ENCODE measurements at regions not wholly inside any gene's neighbourhood (a gene's known extent, or its start where the extent isn't known, plus 50 kb on each side); places are given as distances from the start of the nearest gene placed in this dataset.

GRCh38 chr15:95429345-95429744 lies 901.2 kb upstream of the NR2F2 start:
- Histone ChIP-seq H3K9ac (no peak overlapping the region), H3K79me2 (ENCODE audit: insufficient read depth) (no peaks in the 10 kb centered on the region), H3K4me3 (ENCODE audit: low read depth in 2 of 2, low read length in 1 of 2) (no peak overlapping the region), H3K9me2 (no peaks in the 10 kb centered on the region), H3K36me3 (replicated peaks in 1 of 2; ENCODE audit: control insufficient read depth in 1 of 2, insufficient read depth in 2 of 2, low read length in 1 of 2) (no peaks in the 10 kb centered on the region), H3K9me3 (no peaks in the 10 kb centered on the region), H3K4me2 (no peak overlapping the region), H3K4me1 (ENCODE audit: control insufficient read depth in 1 of 2, insufficient read depth in 2 of 2, low read depth in 1 of 2, low read length in 1 of 2) (no peaks in the 10 kb centered on the region), H4K20me1 (ENCODE audit: insufficient read depth) (no peaks in the 10 kb centered on the region), H3F3A (replicated peaks; ENCODE audit: insufficient read depth) (no peaks in the 10 kb centered on the region), H2AFZ (ENCODE audit: low read depth) (no peak overlapping the region), H3K27me3 (ENCODE audit: insufficient read depth) (no peaks in the 10 kb centered on the region), H3K27ac (ENCODE audit: low read depth in 2 of 2, low read length in 1 of 2) (no peak overlapping the region)
- ChIA-PET CTCF (no interaction called here), POLR2A (no interaction called here)
- TF ChIP-seq EZH2phosphoT487 (IDR thresholded peaks at IDR 0.05; ENCODE audit: borderline replicate concordance, low read depth) = no peak
- no peak for TF ChIP-seq GATA2 (CRISPR knock-in tag; IDR thresholded peaks at IDR 0.05)
- TF ChIP-seq USF2 (IDR thresholded peaks at IDR 0.05; ENCODE audit: borderline replicate concordance, low read depth, low read length) = no peak
- TF ChIP-seq SMC3 (IDR thresholded peaks at IDR 0.05; ENCODE audit: low read depth, low read length) = no peak
- no peak for TF ChIP-seq TEAD4 (IDR thresholded peaks at IDR 0.05; ENCODE audit: borderline replicate concordance, insufficient read depth)
- TF ChIP-seq MXI1 (IDR thresholded peaks at IDR 0.05; ENCODE audit: low read depth, low read length) = no peak
- no peak for DNase-seq
- WGBS (ENCODE audit: low lambda C conversion rate) = 11% methylated on average over 4 of the region's 4 CpGs

GRCh38 chr15:95431518-95431917 lies 899.0 kb upstream of the NR2F2 start:
- no peak for DNase-seq
- no peak overlapping the region for H3K4me2 ChIP-seq
- 2% methylated on average over 1 of the region's 1 CpG for WGBS (ENCODE audit: low lambda C conversion rate)
- H2AFZ ChIP-seq (ENCODE audit: low read depth) = no peak overlapping the region
- H3K36me3 ChIP-seq (replicated peaks in 1 of 2; ENCODE audit: control insufficient read depth in 1 of 2, insufficient read depth in 2 of 2, low read length in 1 of 2) = no peaks in the 10 kb centered on the region
- no peaks in the 10 kb centered on the region for H3K9me2 ChIP-seq
- H3K27me3 ChIP-seq (ENCODE audit: insufficient read depth) = no peaks in the 10 kb centered on the region
- no peaks in the 10 kb centered on the region for H4K20me1 ChIP-seq (ENCODE audit: insufficient read depth)
- ChIA-PET POLR2A (no interaction called here), CTCF (no interaction called here)
- no peak overlapping the region for H3K9ac ChIP-seq
- H3K9me3 ChIP-seq = no peaks in the 10 kb centered on the region; the same call in 1 of the 2 replicates
- H3K4me1 ChIP-seq (ENCODE audit: control insufficient read depth in 1 of 2, insufficient read depth in 2 of 2, low read depth in 1 of 2, low read length in 1 of 2) = no peaks in the 10 kb centered on the region
- TF ChIP-seq MXI1 (IDR thresholded peaks at IDR 0.05; ENCODE audit: low read depth, low read length) (no peak), EP300 (IDR thresholded peaks at IDR 0.05; ENCODE audit: borderline replicate concordance in 1 of 2, low read depth in 1 of 2, low read length in 1 of 2) (no peak), CHD2 (IDR thresholded peaks at IDR 0.05; ENCODE audit: low read length, partially characterized antibody) (no peak), FOXM1 (IDR thresholded peaks at IDR 0.05; ENCODE audit: low read depth) (no peak), NRF1 (IDR thresholded peaks at IDR 0.05; ENCODE audit: low read depth, low read length) (no peak), EZH2phosphoT487 (IDR thresholded peaks at IDR 0.05; ENCODE audit: borderline replicate concordance, low read depth) (no peak)
- no peaks in the 10 kb centered on the region for H3F3A ChIP-seq (replicated peaks; ENCODE audit: insufficient read depth)
- H3K79me2 ChIP-seq (ENCODE audit: insufficient read depth) = no peaks in the 10 kb centered on the region
- no peak overlapping the region for H3K4me3 ChIP-seq (ENCODE audit: low read depth in 2 of 2, low read length in 1 of 2)
- no peak overlapping the region for H3K27ac ChIP-seq (ENCODE audit: low read depth in 2 of 2, low read length in 1 of 2)

DNA sequence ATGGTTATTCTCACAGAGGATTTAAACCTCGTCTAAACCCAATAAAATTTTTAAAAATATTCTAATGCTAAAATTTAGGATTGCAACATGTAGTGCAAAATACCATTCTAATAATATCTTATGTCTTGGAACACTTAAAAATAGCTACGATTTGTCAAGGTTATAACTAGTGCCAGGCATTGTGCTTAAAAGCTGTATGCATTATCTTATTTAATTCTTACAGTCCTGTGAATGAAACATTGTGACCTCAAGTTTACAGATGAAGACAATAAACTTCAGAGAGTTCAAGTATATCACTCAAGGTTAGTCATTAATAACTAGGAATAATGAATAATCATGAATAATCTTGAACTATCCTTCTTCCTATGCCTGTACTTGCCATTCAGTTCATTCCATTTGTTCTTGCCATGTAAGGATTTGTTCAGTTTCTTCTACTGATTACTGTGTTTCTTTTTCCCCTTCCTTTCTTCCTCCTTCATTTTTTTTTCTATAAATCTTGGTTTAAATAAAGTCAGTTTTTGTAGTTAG lies 897.6 kb upstream of the NR2F2 start:
- Histone ChIP-seq H3K36me3 (replicated peaks in 1 of 2; ENCODE audit: control insufficient read depth in 1 of 2, insufficient read depth in 2 of 2, low read length in 1 of 2) (no peaks in the 10 kb centered on the region), H3K27ac (ENCODE audit: low read depth in 2 of 2, low read length in 1 of 2) (no peak overlapping the region), H2AFZ (ENCODE audit: low read depth) (no peak overlapping the region), H4K20me1 (ENCODE audit: insufficient read depth) (no peaks in the 10 kb centered on the region), H3F3A (replicated peaks; ENCODE audit: insufficient read depth) (no peaks in the 10 kb centered on the region), H3K4me3 (ENCODE audit: low read depth in 2 of 2, low read length in 1 of 2) (no peak overlapping the region), H3K9me3 (no peaks in the 10 kb centered on the region; the same call in 1 of the 2 replicates), H3K4me2 (no peak overlapping the region), H3K9me2 (no peaks in the 10 kb centered on the region), H3K9ac (no peak overlapping the region), H3K79me2 (ENCODE audit: insufficient read depth) (no peaks in the 10 kb centered on the region), H3K27me3 (ENCODE audit: insufficient read depth) (no peaks in the 10 kb centered on the region; the same call in 1 of the 2 replicates), H3K4me1 (ENCODE audit: control insufficient read depth in 1 of 2, insufficient read depth in 2 of 2, low read depth in 1 of 2, low read length in 1 of 2) (no peaks in the 10 kb centered on the region)
- CTCF ChIA-PET = no interaction called here
- no peak for DNase-seq
- 1% methylated on average over 2 of the region's 2 CpGs for WGBS (ENCODE audit: low lambda C conversion rate)
- POLR2A ChIA-PET = no interaction called here
- TF ChIP-seq, protein P1, sequence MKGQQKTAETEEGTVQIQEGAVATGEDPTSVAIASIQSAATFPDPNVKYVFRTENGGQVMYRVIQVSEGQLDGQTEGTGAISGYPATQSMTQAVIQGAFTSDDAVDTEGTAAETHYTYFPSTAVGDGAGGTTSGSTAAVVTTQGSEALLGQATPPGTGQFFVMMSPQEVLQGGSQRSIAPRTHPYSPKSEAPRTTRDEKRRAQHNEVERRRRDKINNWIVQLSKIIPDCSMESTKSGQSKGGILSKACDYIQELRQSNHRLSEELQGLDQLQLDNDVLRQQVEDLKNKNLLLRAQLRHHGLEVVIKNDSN (IDR thresholded peaks at IDR 0.05; ENCODE audit: borderline replicate concordance, low read depth) = no peak
- TF ChIP-seq TEAD4 (IDR thresholded peaks at IDR 0.05; ENCODE audit: borderline replicate concordance, insufficient read depth) (no peak), ZBTB33 (IDR thresholded peaks at IDR 0.05; ENCODE audit: borderline replicate concordance, low read depth) (no peak), POLR2AphosphoS5 (IDR thresholded peaks at IDR 0.05; ENCODE audit: low read depth, low read length) (no peak), EZH2phosphoT487 (IDR thresholded peaks at IDR 0.05; ENCODE audit: borderline replicate concordance, low read depth) (no peak)
- TF ChIP-seq, protein P2, sequence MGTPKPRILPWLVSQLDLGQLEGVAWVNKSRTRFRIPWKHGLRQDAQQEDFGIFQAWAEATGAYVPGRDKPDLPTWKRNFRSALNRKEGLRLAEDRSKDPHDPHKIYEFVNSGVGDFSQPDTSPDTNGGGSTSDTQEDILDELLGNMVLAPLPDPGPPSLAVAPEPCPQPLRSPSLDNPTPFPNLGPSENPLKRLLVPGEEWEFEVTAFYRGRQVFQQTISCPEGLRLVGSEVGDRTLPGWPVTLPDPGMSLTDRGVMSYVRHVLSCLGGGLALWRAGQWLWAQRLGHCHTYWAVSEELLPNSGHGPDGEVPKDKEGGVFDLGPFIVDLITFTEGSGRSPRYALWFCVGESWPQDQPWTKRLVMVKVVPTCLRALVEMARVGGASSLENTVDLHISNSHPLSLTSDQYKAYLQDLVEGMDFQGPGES (IDR thresholded peaks at IDR 0.05; ENCODE audit: low read depth, low read length) = no peak
